ENCODE measurements at regions not wholly inside any gene's neighbourhood (a gene's known extent, or its start where the extent isn't known, plus 50 kb on each side); places are given as distances from the start of the nearest gene placed in this dataset.

GRCh38 chr4:7121866-7122653, 54.2 kb upstream of the GRPEL1 start:
- Mint-ChIP-seq H3K27me3 (ENCODE audit: low read depth) (peaks cover 47% of the 10 kb centered on the region), H3K4me1 (peaks cover 25% of the 10 kb centered on the region), H3K4me3 (no peak overlapping the region), H3K36me3 (ENCODE audit: low read depth) (no peaks in the 10 kb centered on the region), H3K9me3 (peaks cover 3% of the 10 kb centered on the region), H3K27ac (peak overlapping the region in 2 of 3 experiments; percentile 24 to 48)
- TF ChIP-seq CTCF (IDR thresholded peaks at IDR 0.05; ENCODE audit: unreplicated experiment in 3 of 3) = no peak

DNA sequence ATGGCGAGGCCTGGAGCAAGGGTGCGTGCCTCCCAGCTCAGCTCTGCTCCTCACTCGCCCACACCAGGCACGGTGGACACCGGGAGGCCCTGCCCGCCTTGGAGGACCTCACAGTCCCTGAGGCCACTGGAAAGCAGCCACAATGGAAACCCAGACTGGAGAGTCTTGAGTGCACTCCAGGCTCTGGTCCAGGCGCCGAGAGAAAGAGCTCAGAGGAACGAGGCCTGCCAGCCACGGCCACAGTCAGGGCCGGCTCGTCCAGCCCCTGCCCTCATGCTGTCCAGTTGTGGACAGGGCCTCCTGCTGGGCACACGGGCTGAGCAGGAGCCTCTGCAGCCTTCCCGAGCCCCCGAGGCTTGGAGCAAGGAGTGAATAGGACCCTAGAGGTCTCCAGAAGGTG, 53.3 kb upstream of the GRPEL1 start:
- H3K9me3 Mint-ChIP-seq = peaks cover 3% of the 10 kb centered on the region
- no peaks in the 10 kb centered on the region for H3K36me3 Mint-ChIP-seq (ENCODE audit: low read depth)
- peak overlapping the region in 2 of 3 experiments; percentile 48 to 69 for H3K27ac Mint-ChIP-seq
- H3K27me3 Mint-ChIP-seq (ENCODE audit: low read depth) = peaks cover 47% of the 10 kb centered on the region
- H3K4me3 Mint-ChIP-seq = no peak overlapping the region
- H3K4me1 Mint-ChIP-seq = peaks cover 23% of the 10 kb centered on the region
- TF ChIP-seq CTCF (IDR thresholded peaks at IDR 0.05; ENCODE audit: unreplicated experiment in 3 of 3) = no peak

DNA sequence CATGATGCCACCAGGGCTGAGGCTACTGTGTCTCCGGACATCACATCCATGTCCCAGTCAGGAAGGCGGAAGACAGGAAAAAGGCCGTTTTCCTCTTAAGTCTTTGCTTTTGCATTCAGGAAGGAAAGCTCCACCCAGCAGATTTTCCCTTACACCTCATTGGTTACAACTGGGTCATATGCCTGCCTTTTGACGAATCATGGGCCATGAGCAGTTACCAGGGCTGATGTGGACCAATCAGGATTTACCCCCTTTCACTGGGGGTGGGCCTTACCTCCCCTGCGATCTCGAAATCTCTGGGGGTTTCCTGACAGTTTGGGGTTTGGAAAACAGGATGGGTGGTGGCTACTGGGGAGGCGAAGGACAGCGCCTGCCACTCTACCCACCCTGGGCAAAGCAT, 52.5 kb upstream of the GRPEL1 start:
- TF ChIP-seq CTCF (IDR thresholded peaks at IDR 0.05; ENCODE audit: unreplicated experiment in 3 of 3) = no peak
- no peaks in the 10 kb centered on the region for H3K36me3 Mint-ChIP-seq (ENCODE audit: low read depth)
- peaks cover 47% of the 10 kb centered on the region for H3K27me3 Mint-ChIP-seq (ENCODE audit: low read depth)
- peaks cover 3% of the 10 kb centered on the region for H3K9me3 Mint-ChIP-seq
- H3K4me3 Mint-ChIP-seq = no peak overlapping the region
- H3K4me1 Mint-ChIP-seq = peaks cover 20% of the 10 kb centered on the region
- peak overlapping the region in 1 of 3 experiments; percentile 35 for H3K27ac Mint-ChIP-seq

- no peak overlapping the region for H3K4me3 Mint-ChIP-seq
- peaks cover 3% of the 10 kb centered on the region for H3K9me3 Mint-ChIP-seq
- TF ChIP-seq CTCF (IDR thresholded peaks at IDR 0.05; ENCODE audit: unreplicated experiment in 3 of 3) = no peak
- no peak overlapping the region for H3K27ac Mint-ChIP-seq
- no peaks in the 10 kb centered on the region for H3K36me3 Mint-ChIP-seq (ENCODE audit: low read depth)
- peaks cover 12% of the 10 kb centered on the region for H3K4me1 Mint-ChIP-seq
- H3K27me3 Mint-ChIP-seq (ENCODE audit: low read depth) = peaks cover 35% of the 10 kb centered on the region
Measured at GRCh38 chr4:7118013-7118832, 50.4 kb upstream of the GRPEL1 start.

Data from nephron (organoid).